Gastroesophageal sphincter (tissue), 4 donors: ENCODE measurements at regions not wholly inside any gene's neighbourhood (a gene's known extent, or its start where the extent isn't known, plus 50 kb on each side); places are given as distances from the start of the nearest gene placed in this dataset.

ENCODE experiments used
- ATAC-seq: fragments of 150-250 bp; one replicate; pipeline ENCODE4 v1.9.1; 2016; ENCODE audit warnings: mild to moderate bottlenecking, moderate library complexity
- H3K27ac ChIP-seq, 4 donors: fragments of 200-600 bp; sonication (generic) in 3 of 4; 1 replicate in 3 of 4; 2 replicates in 1 of 4; pipeline ENCODE4 v1.5.1; 2016 to 2019
- H3K27me3 ChIP-seq: fragments of 200-600 bp; sonication (generic); one replicate; pipeline ENCODE4 v1.5.1; 2019
- H3K36me3 ChIP-seq, 2 donors: fragments of 200-600 bp; sonication (generic); one replicate each; pipeline ENCODE4 v1.5.1; 2019; ENCODE audit warnings: control low read depth in 1 of 2
- H3K4me1 ChIP-seq, 3 donors: fragments of 200-600 bp; sonication (generic); 1 replicate in 2 of 3; 2 replicates in 1 of 3; pipeline ENCODE4 v1.5.1; 2016 to 2019; ENCODE audit warnings: control low read depth in 2 of 3
- H3K4me3 ChIP-seq, 2 donors: fragments of 200-600 bp; sonication (generic); one replicate each; pipeline ENCODE4 v1.5.1; 2019; ENCODE audit warnings: mild to moderate bottlenecking in 1 of 2, moderate library complexity in 1 of 2
- H3K9me3 ChIP-seq, 3 donors: fragments of 200-600 bp; sonication (generic); one replicate each; pipeline ENCODE4 v1.5.1; 2017 to 2019; ENCODE audit warnings: control low read depth in 2 of 3
- CTCF ChIP-seq, 4 experiments: fragments of 200-600 bp in 2 of 4; fragments of 450-650 bp in 2 of 4; sonication (generic) in 1 of 4; IDR thresholded peaks; one replicate each; pipeline ENCODE4 v1.5.1; 2017 to 2019; ENCODE audit warnings: antibody characterized with exemption in 4 of 4, mild to moderate bottlenecking in 2 of 4, moderate library complexity in 2 of 4
- EP300 ChIP-seq: sonication (generic); formaldehyde crosslinking; IDR thresholded peaks from one replicate; pipeline ENCODE4 v1.6.1; 2017; ENCODE audit warnings: antibody characterized with exemption, mild to moderate bottlenecking
- POLR2A ChIP-seq, 2 donors: fragments of 450-650 bp; IDR thresholded peaks; one replicate each; pipeline ENCODE4 v1.6.1; 2017; ENCODE audit warnings: antibody characterized with exemption in 2 of 2, mild to moderate bottlenecking in 2 of 2, moderate library complexity in 1 of 2
- POLR2AphosphoS5 ChIP-seq: sonication (generic); formaldehyde crosslinking; IDR thresholded peaks from one replicate; pipeline ENCODE4 v1.6.1; 2017; ENCODE audit warnings: antibody characterized with exemption
- WGBS, 2 donors: methylation state at CpG; one replicate each; pipeline ENCODE4 v1.1.5; 2018; ENCODE audit warnings: low coverage in 1 of 2; 5-methylcytosine and 5-hydroxymethylcytosine counted together

GRCh38 chr13:47798906-47799305 is 202.2 kb downstream of the SUCLA2 start:
- H3K27ac ChIP-seq: no peak overlapping the region
- no peak for TF ChIP-seq EP300
- no peak for TF ChIP-seq POLR2A (IDR thresholded peaks at IDR 0.05)
- no peak for TF ChIP-seq POLR2AphosphoS5
- H3K36me3 ChIP-seq: no peaks in the 10 kb centered on the region
- H3K4me3 ChIP-seq: no peak overlapping the region
- ATAC-seq: no peak
- no peaks in the 10 kb centered on the region for H3K4me1 ChIP-seq
- peaks cover 0 to 7% (median 0%) of the 10 kb centered on the region in 3 donors for H3K9me3 ChIP-seq
- no peaks in the 10 kb centered on the region for H3K27me3 ChIP-seq

GRCh38 chr13:47798194-47798593 is 202.9 kb downstream of the SUCLA2 start:
- no peak for TF ChIP-seq POLR2AphosphoS5
- TF ChIP-seq CTCF (IDR thresholded peaks at IDR 0.05): no peak
- TF ChIP-seq EP300: no peak
- TF ChIP-seq POLR2A (IDR thresholded peaks at IDR 0.05): no peak
- peaks cover 0 to 7% (median 0%) of the 10 kb centered on the region in 3 donors for H3K9me3 ChIP-seq
- no peak for ATAC-seq
- no peaks in the 10 kb centered on the region for H3K36me3 ChIP-seq
- H3K27ac ChIP-seq: no peak overlapping the region
- 100% methylated on average over 3 of the region's 6 CpGs; no CpG with 5 or more reads in 1 of the 2 donors for WGBS, 2 donors
- no peaks in the 10 kb centered on the region for H3K27me3 ChIP-seq
- no peaks in the 10 kb centered on the region for H3K4me1 ChIP-seq
- no peak overlapping the region for H3K4me3 ChIP-seq

- peaks cover 0 to 6% (median 0%) of the 10 kb centered on the region in 3 donors for H3K9me3 ChIP-seq
- WGBS, 2 donors: 64 to 86% methylated on average over 8 to 10 of the region's 10 CpGs
- H3K27me3 ChIP-seq: no peaks in the 10 kb centered on the region
- H3K27ac ChIP-seq: no peak overlapping the region
- no peaks in the 10 kb centered on the region for H3K4me1 ChIP-seq
- ATAC-seq: no peak
- no peak overlapping the region for H3K4me3 ChIP-seq
- no peaks in the 10 kb centered on the region for H3K36me3 ChIP-seq
- no peak for TF ChIP-seq POLR2A (IDR thresholded peaks at IDR 0.05)
- no peak for TF ChIP-seq EP300
- TF ChIP-seq POLR2AphosphoS5: no peak
These were observed 204.3 kb downstream of the SUCLA2 start for GRCh38 chr13:47796816-47797215.

GRCh38 chr13:47794963-47795362 is 206.1 kb downstream of the SUCLA2 start:
- no peaks in the 10 kb centered on the region for H3K36me3 ChIP-seq
- TF ChIP-seq POLR2A (IDR thresholded peaks at IDR 0.05) (no peak), POLR2AphosphoS5 (no peak), EP300 (no peak), CTCF (IDR thresholded peaks at IDR 0.05) (no peak)
- WGBS, 2 donors: 48 to 77% methylated on average over 2 of the region's 2 CpGs

GRCh38 chr13:47790755-47791154 is 210.3 kb downstream of the SUCLA2 start:
- Histone ChIP-seq H3K4me1 (no peaks in the 10 kb centered on the region), H3K36me3 (no peaks in the 10 kb centered on the region), H3K4me3 (no peak overlapping the region), H3K27ac (no peak overlapping the region), H3K9me3 (peaks cover 0 to 15% (median 0%) of the 10 kb centered on the region in 3 donors), H3K27me3 (no peaks in the 10 kb centered on the region)
- WGBS, 2 donors: 50% methylated on average over 1 of the region's 2 CpGs; no CpG with 5 or more reads in 1 of the 2 donors
- TF ChIP-seq CTCF (IDR thresholded peaks at IDR 0.05): no peak
- no peak for TF ChIP-seq POLR2AphosphoS5
- TF ChIP-seq POLR2A (IDR thresholded peaks at IDR 0.05): no peak
- TF ChIP-seq EP300: no peak
- ATAC-seq: no peak

More at GRCh38 chr13:47794963-47795362, 206.1 kb downstream of the SUCLA2 start:
- ATAC-seq: no peak
- H3K4me1 ChIP-seq: no peaks in the 10 kb centered on the region
- no peak overlapping the region for H3K27ac ChIP-seq
- H3K9me3 ChIP-seq: peaks cover 0 to 13% (median 0%) of the 10 kb centered on the region in 3 donors
- H3K4me3 ChIP-seq: no peak overlapping the region
- H3K27me3 ChIP-seq: no peaks in the 10 kb centered on the region

GRCh38 chr13:47788844-47789243 is 212.2 kb downstream of the SUCLA2 start:
- H3K27ac ChIP-seq: no peak overlapping the region
- no peaks in the 10 kb centered on the region for H3K36me3 ChIP-seq
- no peaks in the 10 kb centered on the region for H3K4me1 ChIP-seq
- no peak for ATAC-seq
- H3K27me3 ChIP-seq: no peaks in the 10 kb centered on the region
- H3K4me3 ChIP-seq: no peak overlapping the region
- TF ChIP-seq CTCF (IDR thresholded peaks at IDR 0.05) (no peak), EP300 (no peak), POLR2AphosphoS5 (no peak), POLR2A (IDR thresholded peaks at IDR 0.05) (no peak)
- H3K9me3 ChIP-seq: peaks cover 0 to 15% (median 0%) of the 10 kb centered on the region in 3 donors
